Islet precursor cell (in vitro differentiated cells): ENCODE measurements at regions not wholly inside any gene's neighbourhood (a gene's known extent, or its start where the extent isn't known, plus 50 kb on each side); places are given as distances from the start of the nearest gene placed in this dataset.
"Not testable (repeated sequence)": the region's sequence is repeated elsewhere in the genome, so short reads cannot be mapped to it uniquely, and the experiment has no call there.

Source experiments
- DNase-seq: peaks from one replicate; pipeline ENCODE4 v3.0.0-alpha.2; 2018

- DNase-seq = no peak
Measured at GRCh38 chr12:47610686-47611252, 95.1 kb downstream of the RPAP3 start.

- no peak for DNase-seq
Measured at GRCh38 chr12:47609806-47610205, 96.0 kb downstream of the RPAP3 start.

GRCh38 chr12:47608671-47609070 is 97.2 kb downstream of the RPAP3 start:
- DNase-seq = not testable (repeated sequence)

- DNase-seq = no peak
Measured at GRCh38 chr12:47604221-47604873, 101.5 kb downstream of the RPAP3 start.

GRCh38 chr12:47602949-47603558 is 102.8 kb downstream of the RPAP3 start:
- no peak for DNase-seq

- no peak for DNase-seq
Measured at GRCh38 chr12:47602325-47602724, 103.5 kb downstream of the RPAP3 start.

GRCh38 chr12:47601071-47601470 is 104.8 kb downstream of the RPAP3 start:
- no peak for DNase-seq

GRCh38 chr12:47591795-47592194 is 114.0 kb downstream of the RPAP3 start:
- peak; percentile 63 for DNase-seq

GRCh38 chr12:47591361-47591791 is 114.5 kb downstream of the RPAP3 start:
- no peak for DNase-seq

- DNase-seq = no peak
Measured at GRCh38 chr12:47590771-47591360, 115.0 kb downstream of the RPAP3 start.

- DNase-seq = no peak
Measured at GRCh38 chr12:47586952-47587669, 118.7 kb downstream of the RPAP3 start.

GRCh38 chr12:47585507-47585906 is 120.3 kb downstream of the RPAP3 start:
- no peak for DNase-seq

GRCh38 chr12:47578836-47579235 is 127.0 kb downstream of the RPAP3 start:
- DNase-seq = no peak

- no peak for DNase-seq
Measured at GRCh38 chr12:47577206-47577989, 128.4 kb downstream of the RPAP3 start.

GRCh38 chr12:47576289-47576945 is 129.4 kb downstream of the RPAP3 start:
- no peak for DNase-seq

GRCh38 chr12:47574252-47575021 is 131.4 kb downstream of the RPAP3 start:
- DNase-seq = no peak

GRCh38 chr12:47573146-47573659 is 132.6 kb downstream of the RPAP3 start:
- no peak for DNase-seq

GRCh38 chr12:47570151-47570550 is 135.7 kb downstream of the RPAP3 start:
- no peak for DNase-seq

- no peak for DNase-seq
Measured at GRCh38 chr12:47562201-47562600, 143.6 kb downstream of the RPAP3 start.

GRCh38 chr12:47561746-47562145 is 144.1 kb downstream of the RPAP3 start:
- no peak for DNase-seq

- no peak for DNase-seq
Measured at GRCh38 chr12:47560415-47560814, 145.4 kb downstream of the RPAP3 start.
